ENCODE measurements at regions not wholly inside any gene's neighbourhood (a gene's known extent, or its start where the extent isn't known, plus 50 kb on each side); places are given as distances from the start of the nearest gene placed in this dataset.
"Not testable (repeated sequence)": the region's sequence is repeated elsewhere in the genome, so short reads cannot be mapped to it uniquely, and the experiment has no call there.

- Histone ChIP-seq H3K4me3 (no peak overlapping the region), H3K27ac (no peak overlapping the region)
Observed at GRCh38 chr1:199808110-199808870, 219.2 kb upstream of the NR5A2 start.

DNA sequence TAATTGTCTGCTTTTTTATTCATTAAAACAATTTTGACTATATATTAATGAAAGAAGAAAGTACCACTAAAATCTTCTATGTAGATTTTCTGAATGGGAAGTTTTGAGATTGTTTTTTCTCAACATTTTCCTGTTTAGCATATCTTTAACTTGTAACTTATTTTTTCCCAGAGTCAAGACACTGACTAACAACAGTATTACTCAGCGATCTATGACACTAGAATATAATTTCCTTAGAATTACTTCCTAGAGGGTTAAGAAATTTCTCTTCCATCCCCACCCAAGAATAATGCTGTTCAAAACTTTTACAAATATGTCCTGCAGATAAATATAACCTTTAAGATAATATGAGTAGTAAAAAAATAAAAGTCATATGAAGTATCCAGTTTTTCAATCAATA, 218.2 kb upstream of the NR5A2 start:
- Histone ChIP-seq H3K4me3 (no peak overlapping the region), H3K27ac (no peak overlapping the region)

DNA sequence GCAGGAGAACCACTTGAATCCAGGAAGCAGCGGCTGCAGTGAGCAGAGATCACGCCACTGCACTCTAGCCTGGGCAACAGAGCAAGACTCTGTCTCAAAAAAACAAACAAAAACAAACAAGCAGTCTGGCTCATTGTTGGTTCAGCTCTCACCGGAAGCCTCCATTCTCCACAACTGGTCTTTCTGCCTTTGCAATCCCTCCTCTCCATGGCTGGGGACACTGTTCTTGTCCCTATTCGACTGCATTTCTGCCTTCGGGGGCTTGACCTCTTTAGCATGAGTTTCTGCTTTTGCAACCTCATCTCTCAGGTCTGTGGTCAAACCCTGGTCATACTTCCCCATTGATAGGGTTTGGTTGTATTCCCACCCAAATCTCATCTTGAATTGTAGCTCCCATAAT, 216.3 kb upstream of the NR5A2 start:
- no peak overlapping the region for H3K27ac ChIP-seq
- no peak overlapping the region for H3K4me3 ChIP-seq

DNA sequence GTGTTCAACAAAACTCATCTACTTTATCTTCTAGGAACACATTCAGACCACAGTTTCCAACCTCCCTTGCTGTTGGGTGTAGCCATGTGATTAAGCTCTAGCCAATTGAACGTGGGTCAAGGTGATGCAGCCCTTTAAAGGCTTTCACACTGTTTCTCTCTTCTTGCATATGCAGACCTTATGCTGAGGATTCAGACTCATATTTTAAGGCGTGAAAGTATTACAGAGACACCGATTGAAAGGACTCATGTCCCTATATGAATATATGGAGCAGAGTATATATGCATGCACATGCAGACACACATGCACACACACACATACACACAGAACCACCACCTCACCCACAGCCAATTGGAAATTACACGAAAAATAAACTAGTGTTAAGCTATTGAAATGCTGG, 214.3 kb upstream of the NR5A2 start:
- no peak overlapping the region for H3K4me3 ChIP-seq
- H3K27ac ChIP-seq, result no peak overlapping the region

DNA sequence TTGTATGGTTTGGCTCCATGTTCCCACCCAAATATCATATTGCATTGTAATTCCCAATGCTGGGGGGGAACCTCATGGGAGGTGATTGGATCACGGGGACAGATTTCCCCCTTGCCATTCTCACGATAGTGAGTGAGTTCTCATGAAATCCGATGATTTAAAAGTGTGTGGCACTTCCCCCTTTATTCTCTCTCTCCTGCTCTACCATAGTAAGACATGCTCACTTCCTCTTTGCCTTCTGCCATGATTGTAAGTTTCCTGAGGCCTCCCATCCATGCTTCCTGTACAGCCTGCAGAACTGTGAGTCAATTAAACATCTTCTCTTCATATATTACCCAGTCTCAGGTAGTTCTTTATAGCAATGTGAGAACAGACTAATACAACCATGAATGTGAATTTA, 211.6 kb upstream of the NR5A2 start:
- Histone ChIP-seq H3K4me3 (no peak overlapping the region), H3K27ac (no peak overlapping the region)

DNA sequence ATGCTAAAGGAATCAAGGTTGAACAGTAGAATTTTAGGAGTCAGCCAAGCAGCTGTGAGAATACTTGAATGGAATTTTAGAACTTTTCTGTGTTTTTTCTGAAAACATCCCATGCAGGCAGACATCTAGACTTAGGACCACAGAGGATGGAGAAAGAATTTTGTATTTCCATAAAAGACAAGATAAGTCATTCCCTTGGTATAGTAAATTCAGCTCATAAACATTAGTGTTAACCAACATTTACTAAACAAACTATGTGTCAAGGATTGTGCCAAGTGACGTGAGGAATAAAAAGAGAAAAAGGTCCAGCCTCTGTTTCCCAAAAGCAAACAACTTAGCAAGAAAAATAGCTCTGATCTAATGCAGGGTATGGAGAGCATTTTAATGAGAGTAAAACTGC, 210.2 kb upstream of the NR5A2 start:
- Histone ChIP-seq H3K4me3 (no peak overlapping the region), H3K27ac (no peak overlapping the region)

- Histone ChIP-seq H3K4me3 (no peak overlapping the region), H3K27ac (no peak overlapping the region)
Observed at GRCh38 chr1:199821029-199821779, 206.3 kb upstream of the NR5A2 start.

DNA sequence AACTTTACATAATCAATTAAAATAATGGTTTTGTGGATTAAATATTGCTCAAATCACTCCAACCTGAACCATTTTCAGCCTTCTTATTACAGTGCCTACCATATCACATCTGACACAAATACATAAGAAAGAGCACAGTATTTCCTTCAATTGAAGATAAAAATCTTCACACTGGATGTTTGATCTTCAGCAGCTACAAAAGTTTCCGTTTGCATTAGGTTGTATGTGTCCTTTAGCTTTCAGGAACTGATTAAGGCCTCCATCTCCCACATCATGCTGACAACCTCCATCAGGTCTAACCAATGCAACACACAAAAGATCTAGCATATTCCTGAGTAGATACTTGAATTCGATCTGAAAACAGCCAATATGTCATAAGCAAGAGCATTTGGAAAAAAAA, 195.1 kb upstream of the NR5A2 start:
- no peak overlapping the region for H3K4me3 ChIP-seq
- no peak overlapping the region for H3K27ac ChIP-seq

GRCh38 chr1:199834711-199835110, 192.8 kb upstream of the NR5A2 start:
- H3K27ac ChIP-seq, result no peak overlapping the region
- H3K4me3 ChIP-seq, result no peak overlapping the region

DNA sequence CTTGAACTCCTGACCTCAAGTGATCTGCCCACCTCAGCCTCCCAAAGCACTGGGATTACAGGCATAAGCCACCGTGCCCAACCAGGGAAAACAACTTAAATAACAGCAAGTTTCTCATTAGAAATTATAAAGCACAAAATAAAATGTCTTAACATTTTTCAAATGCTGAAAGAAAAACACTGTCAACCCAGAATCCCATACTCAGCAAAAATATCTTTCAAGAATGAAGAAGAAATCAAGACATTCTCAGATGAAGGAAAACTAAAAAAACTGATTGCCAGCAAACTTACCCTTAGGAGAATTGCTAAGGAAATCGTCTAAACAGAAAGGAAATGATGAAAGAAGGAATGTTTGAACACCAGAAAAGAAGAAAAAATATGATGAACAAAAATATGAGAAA, 191.1 kb upstream of the NR5A2 start:
- no peak overlapping the region for H3K27ac ChIP-seq
- no peak overlapping the region for H3K4me3 ChIP-seq

DNA sequence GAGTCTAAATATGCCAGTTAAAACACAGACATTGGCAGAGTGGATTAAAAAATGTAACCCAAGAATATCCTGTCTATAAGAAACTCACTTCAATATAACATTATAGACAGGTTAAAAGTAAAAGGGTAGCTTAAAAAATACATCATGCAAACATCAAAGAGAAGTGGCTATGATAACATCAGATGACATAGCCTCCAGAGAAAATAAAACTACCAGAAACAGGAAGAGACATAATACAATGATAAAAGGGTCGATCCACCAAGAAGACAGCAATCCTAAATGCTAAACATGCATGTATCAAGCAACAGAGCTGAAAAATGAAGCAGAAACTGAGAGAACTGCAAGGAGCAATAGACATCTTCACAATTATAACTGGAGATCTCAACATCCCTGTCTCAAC, 190.2 kb upstream of the NR5A2 start:
- H3K27ac ChIP-seq, result no peak overlapping the region
- no peak overlapping the region for H3K4me3 ChIP-seq

GRCh38 chr1:199839608-199840007, 187.9 kb upstream of the NR5A2 start:
- not testable (repeated sequence) for H3K27ac ChIP-seq, H3K4me3 ChIP-seq

DNA sequence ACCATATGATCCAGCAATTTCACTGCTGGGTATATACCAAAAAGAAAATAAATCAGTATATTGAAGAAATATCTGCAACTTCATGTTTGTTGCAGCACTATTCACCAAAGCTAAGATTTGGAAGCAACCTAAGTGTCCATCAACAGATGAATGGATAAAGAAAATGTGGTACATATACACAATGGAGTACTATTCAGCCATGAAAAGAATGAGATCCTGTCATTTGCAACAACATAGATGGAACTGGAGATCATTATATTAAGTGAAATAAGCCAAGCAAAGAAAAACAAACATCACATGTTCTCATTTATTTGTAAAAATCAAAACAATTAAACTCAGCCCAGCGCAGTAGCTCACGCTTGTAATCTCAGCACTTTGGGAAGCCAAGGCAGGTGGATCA, 184.4 kb upstream of the NR5A2 start:
- H3K27ac ChIP-seq, H3K4me3 ChIP-seq: not testable (repeated sequence)

DNA sequence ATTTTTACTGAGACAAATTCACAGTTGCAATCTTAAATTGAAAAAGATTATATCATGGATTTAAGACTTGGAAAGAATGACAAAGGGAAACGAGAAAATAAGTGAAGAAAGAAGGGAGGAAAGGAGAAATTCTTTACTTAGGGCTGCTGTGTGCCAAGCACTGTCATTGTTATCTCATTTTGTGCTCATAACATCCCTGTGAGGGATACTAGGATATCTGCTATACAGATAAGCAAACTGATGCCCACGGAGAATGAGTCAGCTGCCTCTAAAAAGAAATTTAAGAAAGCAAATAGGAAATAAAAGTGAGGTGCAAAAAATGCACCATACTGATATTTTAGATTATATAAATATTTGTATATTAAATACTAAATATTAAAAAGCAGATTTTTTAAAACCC, 183.6 kb upstream of the NR5A2 start:
- H3K4me3 ChIP-seq, result no peak overlapping the region

DNA sequence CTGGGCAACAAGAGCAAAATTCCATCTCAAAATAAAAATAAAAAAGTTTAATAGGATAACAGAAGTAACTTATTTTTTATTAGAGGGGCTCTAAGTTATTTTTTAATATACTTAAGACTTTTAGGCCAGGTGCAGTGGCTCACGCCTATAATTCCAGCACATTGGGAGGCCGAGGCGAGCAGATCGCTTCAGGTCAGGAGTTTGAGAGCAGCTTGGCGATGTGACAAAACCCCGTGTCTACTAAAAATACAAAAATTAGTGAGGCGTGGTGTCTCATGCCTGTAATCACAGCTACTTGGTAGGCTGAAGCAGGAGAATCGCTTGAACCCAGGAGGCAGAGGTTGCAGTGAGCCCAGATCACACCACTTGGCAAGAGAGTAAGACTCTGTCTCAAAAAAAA, 180.5 kb upstream of the NR5A2 start:
- H3K27ac ChIP-seq, result no peak overlapping the region
- no peak overlapping the region for H3K4me3 ChIP-seq

More for the DNA sequence above, 183.6 kb upstream of the NR5A2 start:
- H3K27ac ChIP-seq, result no peak overlapping the region

GRCh38 chr1:199851439-199852140, 175.9 kb upstream of the NR5A2 start:
- H3K27ac ChIP-seq, result no peak overlapping the region
- H3K4me3 ChIP-seq, result no peak overlapping the region

- H3K27ac ChIP-seq, result no peak overlapping the region
- H3K4me3 ChIP-seq, result no peak overlapping the region
Observed at GRCh38 chr1:199854686-199855321, 172.7 kb upstream of the NR5A2 start.

DNA sequence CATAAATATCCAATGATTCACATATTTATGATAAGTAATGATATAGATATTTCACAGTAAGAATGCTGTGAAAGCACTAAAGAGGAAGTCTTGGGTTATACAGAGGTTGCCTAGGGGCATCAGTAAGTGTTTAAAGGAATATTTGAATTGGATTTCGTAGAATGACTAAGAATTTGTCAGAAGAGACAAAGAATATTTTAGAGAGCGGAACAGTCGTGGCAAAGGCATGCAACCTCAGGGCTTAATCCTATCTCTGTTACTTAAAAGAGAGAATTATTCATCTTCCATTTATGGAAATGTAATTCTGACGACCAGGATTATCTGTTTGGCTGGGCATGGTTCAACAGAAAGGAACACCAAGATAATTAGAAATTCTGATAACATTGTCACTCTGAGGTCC, 171.9 kb upstream of the NR5A2 start:
- no peak overlapping the region for H3K4me3 ChIP-seq
- H3K27ac ChIP-seq, result no peak overlapping the region

GRCh38 chr1:199856216-199856780, 171.2 kb upstream of the NR5A2 start:
- no peak overlapping the region for H3K27ac ChIP-seq
- H3K4me3 ChIP-seq, result no peak overlapping the region

- no peak overlapping the region for H3K4me3 ChIP-seq
- H3K27ac ChIP-seq, result peak overlapping the region in 2 of 21 experiments; percentile 3 to 19
Observed at GRCh38 chr1:199857108-199857507, 170.4 kb upstream of the NR5A2 start.
